GM13976 (cell line): ENCODE measurements at regions not wholly inside any gene's neighbourhood (a gene's known extent, or its start where the extent isn't known, plus 50 kb on each side); places are given as distances from the start of the nearest gene placed in this dataset.

Experiments
- DNase-seq: peaks from one replicate; pipeline ENCODE4 v3.0.0; 2012; ENCODE audit warnings: low spot score
- in situ Hi-C: fragments of 300-500 bp; cut with MboI; formaldehyde crosslinking; loops from one replicate; pipeline ENCODE4 v1.12.0; 2022; ENCODE audit warnings: low sequenced_read_pairs, mixed read lengths, inconsistent platforms; ENCODE audit not compliant: unreplicated experiment
- TF ChIP-seq, protein P1 (sequence below): IDR thresholded peaks from 2 replicates; pipeline ENCODE4 v1.5.1; 2012; ENCODE audit warnings: borderline replicate concordance, mild to moderate bottlenecking; ENCODE audit not compliant: insufficient read depth; ENCODE audit errors: extremely low read depth, missing control alignments, control extremely low read depth

DNA sequence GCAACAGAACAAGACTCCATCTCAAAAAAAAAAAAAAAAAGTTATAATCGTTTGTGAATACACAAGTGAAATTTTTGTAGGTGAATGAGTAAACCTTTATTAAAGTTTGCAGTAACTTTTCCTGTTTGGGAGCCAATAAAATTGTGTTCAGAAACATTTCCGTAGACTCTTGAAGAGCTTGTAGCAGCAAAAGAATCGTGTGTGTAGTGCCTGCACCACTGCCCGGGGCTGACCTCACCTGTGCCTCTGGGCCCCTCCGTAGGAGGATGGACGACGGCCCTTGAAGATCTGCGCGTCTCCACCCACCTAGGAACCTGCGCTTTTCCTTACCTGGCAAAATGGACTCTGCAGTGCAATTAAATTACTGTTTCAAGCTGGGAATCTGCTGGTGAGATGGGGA is 366.0 kb downstream of the THBS2 start:
- TF ChIP-seq, protein P1, sequence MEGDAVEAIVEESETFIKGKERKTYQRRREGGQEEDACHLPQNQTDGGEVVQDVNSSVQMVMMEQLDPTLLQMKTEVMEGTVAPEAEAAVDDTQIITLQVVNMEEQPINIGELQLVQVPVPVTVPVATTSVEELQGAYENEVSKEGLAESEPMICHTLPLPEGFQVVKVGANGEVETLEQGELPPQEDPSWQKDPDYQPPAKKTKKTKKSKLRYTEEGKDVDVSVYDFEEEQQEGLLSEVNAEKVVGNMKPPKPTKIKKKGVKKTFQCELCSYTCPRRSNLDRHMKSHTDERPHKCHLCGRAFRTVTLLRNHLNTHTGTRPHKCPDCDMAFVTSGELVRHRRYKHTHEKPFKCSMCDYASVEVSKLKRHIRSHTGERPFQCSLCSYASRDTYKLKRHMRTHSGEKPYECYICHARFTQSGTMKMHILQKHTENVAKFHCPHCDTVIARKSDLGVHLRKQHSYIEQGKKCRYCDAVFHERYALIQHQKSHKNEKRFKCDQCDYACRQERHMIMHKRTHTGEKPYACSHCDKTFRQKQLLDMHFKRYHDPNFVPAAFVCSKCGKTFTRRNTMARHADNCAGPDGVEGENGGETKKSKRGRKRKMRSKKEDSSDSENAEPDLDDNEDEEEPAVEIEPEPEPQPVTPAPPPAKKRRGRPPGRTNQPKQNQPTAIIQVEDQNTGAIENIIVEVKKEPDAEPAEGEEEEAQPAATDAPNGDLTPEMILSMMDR, result no peak
- in situ Hi-C loops, result no loop called here
- no peak for DNase-seq

DNA sequence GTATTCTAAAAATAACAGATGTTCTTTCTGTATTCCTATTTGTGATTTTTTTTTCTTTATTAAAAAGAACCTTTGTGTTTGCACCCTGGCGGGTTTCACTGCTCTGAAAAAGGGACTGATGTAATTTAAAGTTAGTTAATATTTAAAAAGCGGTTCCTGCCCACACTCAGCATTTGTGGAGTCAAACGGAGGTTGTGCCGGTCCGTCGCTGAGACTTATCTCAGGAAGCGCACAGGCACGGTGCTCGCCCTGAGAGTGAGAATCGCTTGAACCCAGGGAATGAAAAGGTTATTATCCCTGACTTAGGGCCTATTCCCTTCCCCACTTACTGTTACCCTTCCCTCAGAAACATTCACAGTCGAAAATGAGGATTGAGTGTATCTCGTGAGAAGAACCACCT is 366.7 kb downstream of the THBS2 start:
- no peak for DNase-seq
- TF ChIP-seq, protein P1, result no peak
- in situ Hi-C loops, result no loop called here

DNA sequence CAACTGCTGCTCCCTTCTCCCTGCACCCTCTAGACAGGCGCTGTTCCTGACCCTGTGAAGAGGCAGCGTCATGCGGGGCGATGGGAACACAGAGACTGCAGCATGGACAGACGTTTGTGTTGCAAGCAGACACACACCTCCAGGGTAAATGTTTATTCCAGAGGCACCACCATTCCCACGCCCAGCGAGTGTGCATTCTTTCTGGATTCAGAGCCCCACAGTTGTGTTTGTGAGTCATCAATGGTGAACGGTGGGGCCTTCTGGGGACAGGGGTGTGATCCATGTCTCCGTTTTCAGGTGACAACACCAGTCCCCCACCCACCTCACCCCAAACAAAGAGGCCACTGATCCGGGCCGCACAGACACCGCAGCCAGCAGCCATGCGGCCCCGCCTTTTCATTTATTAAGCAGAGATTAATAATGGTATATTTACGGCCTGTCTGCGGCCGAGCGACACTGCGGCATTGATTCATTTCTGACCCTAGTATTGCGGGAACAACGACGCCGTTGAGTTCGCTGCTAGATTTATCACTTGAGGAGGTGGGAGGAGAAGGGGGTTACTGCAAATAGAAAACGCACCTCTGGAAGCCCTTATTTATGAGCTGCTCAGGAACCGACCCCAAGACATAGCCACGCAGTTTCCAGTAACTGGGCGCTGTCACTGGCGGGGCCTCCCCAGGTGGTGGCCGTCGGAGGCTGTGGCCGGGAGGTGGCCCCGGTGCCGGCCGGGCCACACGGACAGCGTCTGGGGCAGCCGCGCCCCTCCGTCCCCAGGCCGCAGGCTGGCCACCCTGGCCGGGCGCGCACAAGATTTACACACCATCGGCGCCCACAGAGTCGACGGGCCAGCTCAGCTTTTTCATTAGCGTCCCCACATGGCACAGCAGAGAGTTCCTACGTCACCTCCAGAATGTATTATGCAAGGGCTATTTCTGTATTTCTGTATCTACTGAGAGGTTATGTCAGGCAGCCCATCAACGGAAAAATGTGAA is 367.6 kb downstream of the THBS2 start:
- TF ChIP-seq, protein P1, result no peak
- no peak for DNase-seq
- in situ Hi-C loops, result no loop called here

DNA sequence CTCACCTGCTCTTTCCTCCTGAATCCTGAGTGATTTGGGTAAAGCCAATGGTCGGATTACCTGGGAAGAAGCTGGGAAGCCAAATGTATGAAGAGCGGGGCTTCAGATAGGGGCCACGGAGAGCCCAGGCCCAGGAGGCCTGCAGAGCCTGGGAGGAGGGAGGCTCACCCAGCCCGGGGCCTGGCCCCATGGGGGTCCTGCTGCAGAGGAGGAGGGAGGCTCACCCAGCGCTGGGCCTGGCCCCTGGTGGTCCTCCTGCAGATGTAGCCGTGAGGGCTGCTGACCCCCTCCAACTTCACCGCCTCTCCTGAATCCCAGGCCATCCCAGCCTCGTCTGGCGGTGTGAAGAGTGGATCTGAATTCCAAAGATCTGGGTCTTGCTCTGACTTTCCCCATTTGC is 368.4 kb downstream of the THBS2 start:
- no peak for DNase-seq
- in situ Hi-C loops, result no loop called here
- TF ChIP-seq, protein P1, result no peak

DNA sequence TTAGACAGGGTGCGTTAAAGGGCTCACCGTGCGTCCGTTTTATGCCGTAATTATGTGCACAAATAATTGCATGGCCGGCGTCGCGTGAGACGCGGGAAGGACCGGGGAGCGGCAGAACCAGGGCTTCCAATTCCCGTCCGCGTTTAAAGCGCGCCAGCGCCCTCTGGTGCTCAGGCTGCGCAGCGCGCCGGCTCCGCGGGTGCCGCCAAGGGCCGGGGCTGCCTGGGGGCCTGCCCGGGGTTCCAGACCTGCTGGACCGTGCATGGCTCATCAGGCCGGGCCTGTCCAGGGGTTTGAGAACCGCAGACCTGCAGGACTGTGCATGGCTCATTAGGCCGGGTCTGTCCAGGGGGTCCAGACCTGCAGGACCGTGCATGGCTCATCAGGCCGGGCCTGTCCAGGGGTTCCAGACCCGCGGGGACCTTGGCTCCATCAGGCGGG is 369.0 kb downstream of the THBS2 start:
- peak; percentile 80 for DNase-seq
- TF ChIP-seq, protein P1, result peak; percentile 78
- in situ Hi-C loops, result no loop called here

DNA sequence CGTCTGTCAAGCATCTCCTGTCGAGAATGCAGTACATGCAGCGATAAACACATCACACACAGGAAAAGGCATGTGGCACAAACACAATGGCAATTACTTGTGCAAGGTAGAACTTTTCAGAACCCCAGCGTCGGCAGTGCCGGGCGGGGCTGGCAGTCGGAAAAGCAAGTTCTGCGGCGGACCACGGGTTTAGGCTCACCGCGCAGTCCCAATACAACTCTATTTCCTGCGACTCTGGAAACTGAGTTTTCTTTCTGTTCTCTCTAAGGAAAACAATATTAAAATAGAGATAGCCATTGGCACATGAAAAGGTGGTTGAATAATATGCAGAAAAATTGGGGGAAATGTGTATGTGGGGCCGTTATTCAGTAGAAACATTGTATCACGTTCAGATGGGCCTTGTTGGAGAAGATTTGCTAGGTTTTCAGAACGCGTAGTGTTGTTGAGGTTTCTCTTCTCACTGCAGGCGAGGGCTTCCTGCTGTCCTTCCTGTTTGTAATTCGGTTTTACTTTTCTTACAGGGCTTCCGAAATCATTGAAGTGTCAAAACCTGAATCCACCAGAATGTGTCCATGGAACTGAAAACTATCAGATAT is 369.5 kb downstream of the THBS2 start:
- TF ChIP-seq, protein P1, result no peak
- no peak for DNase-seq
- in situ Hi-C loops, result no loop called here
